Body of pancreas (tissue), 4 donors: ENCODE measurements at regions not wholly inside any gene's neighbourhood (a gene's known extent, or its start where the extent isn't known, plus 50 kb on each side); places are given as distances from the start of the nearest gene placed in this dataset.

Experiments
- ATAC-seq: fragments of 150-250 bp; one replicate; pipeline ENCODE4 v1.9.1; 2016
- DNase-seq, 4 donors: peaks; one replicate each; pipeline ENCODE4 v3.0.0-alpha.2; 2019
- H3K27ac ChIP-seq, 4 donors: fragments of 200-600 bp; sonication (generic); 1 replicate in 3 of 4; 2 replicates in 1 of 4; pipeline versions ENCODE4 v1.5.1 to v1.6.1; 2016 to 2019; ENCODE audit warnings: mild to moderate bottlenecking in 1 of 4, mixed read lengths in 1 of 4, moderate library complexity in 1 of 4
- H3K27me3 ChIP-seq, 2 donors: fragments of 200-600 bp; sonication (generic); one replicate each; pipeline ENCODE4 v1.6.0; 2016; ENCODE audit warnings: mild to moderate bottlenecking in 1 of 2
- H3K36me3 ChIP-seq, 2 donors: fragments of 200-600 bp; sonication (generic); replicated peaks in 1 of 2; 2 replicates each; pipeline ENCODE4 v1.5.1; 2016; ENCODE audit warnings: low read depth in 2 of 2; ENCODE audit not compliant: insufficient read depth in 1 of 2
- H3K4me1 ChIP-seq: fragments of 200-600 bp; sonication (generic); one replicate; pipeline ENCODE4 v1.6.0; 2016
- H3K4me3 ChIP-seq, 2 donors: fragments of 200-600 bp; sonication (generic); 1 replicate in 1 of 2; 2 replicates in 1 of 2; pipeline ENCODE4 v1.5.1; 2016 to 2019
- H3K9me3 ChIP-seq, 3 donors: fragments of 200-600 bp; sonication (generic); 1 replicate in 2 of 3; 2 replicates in 1 of 3; pipeline ENCODE4 v1.5.1; 2016
- POLR2A ChIP-seq, 3 donors: fragments of 450-650 bp; IDR thresholded peaks; one replicate each; pipeline ENCODE4 v1.6.1; 2016; ENCODE audit warnings: antibody characterized with exemption in 3 of 3, mild to moderate bottlenecking in 2 of 3
- WGBS, 2 donors: methylation state at CpG; one replicate each; pipeline ENCODE4 v1.1.5; 2017; 5-methylcytosine and 5-hydroxymethylcytosine counted together
- intact Hi-C: fragments of 100-400 bp; cut with DNase I; formaldehyde crosslinking; loops from one replicate; pipeline ENCODE4 v1.15.1; 2023
- TF ChIP-seq, protein P1 (sequence below), 7 experiments: fragments of 450-650 bp in 4 of 7; fragments of 200-600 bp in 3 of 7; sonication (generic) in 3 of 7; IDR thresholded peaks; one replicate each; pipeline ENCODE4 v1.5.1; 2016 to 2019; ENCODE audit warnings: antibody characterized with exemption in 7 of 7

DNA sequence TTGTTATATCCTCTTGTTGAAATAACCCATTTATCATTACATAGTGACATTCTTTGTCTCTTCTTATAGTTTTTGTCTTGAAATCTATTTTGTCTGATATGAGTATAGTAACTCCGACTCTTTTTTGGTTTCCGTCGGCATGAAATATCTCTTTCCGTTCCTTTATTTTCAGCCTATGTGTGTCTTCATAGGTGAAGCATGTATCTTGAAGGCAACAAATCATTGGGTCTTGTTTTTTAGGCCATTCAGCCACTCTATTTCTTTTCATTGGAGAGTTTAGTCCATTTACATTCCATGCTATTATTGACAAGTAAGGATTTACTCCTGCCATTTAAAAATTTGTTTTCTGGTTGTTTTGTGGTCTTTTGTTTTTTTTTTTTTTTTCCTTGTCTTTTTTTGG is 441.9 kb upstream of the KAZN start:
- whole genome bisulfite sequencing, 2 donors: 81 to 83% methylated on average over 4 of the region's 4 CpGs
- H3K27ac ChIP-seq: no peak overlapping the region
- no peak for TF ChIP-seq POLR2A (IDR thresholded peaks at IDR 0.05)
- TF ChIP-seq, protein P1, sequence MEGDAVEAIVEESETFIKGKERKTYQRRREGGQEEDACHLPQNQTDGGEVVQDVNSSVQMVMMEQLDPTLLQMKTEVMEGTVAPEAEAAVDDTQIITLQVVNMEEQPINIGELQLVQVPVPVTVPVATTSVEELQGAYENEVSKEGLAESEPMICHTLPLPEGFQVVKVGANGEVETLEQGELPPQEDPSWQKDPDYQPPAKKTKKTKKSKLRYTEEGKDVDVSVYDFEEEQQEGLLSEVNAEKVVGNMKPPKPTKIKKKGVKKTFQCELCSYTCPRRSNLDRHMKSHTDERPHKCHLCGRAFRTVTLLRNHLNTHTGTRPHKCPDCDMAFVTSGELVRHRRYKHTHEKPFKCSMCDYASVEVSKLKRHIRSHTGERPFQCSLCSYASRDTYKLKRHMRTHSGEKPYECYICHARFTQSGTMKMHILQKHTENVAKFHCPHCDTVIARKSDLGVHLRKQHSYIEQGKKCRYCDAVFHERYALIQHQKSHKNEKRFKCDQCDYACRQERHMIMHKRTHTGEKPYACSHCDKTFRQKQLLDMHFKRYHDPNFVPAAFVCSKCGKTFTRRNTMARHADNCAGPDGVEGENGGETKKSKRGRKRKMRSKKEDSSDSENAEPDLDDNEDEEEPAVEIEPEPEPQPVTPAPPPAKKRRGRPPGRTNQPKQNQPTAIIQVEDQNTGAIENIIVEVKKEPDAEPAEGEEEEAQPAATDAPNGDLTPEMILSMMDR (IDR thresholded peaks at IDR 0.05): no peak
- ATAC-seq (no peak), DNase-seq (no peak)
- intact Hi-C loops: no loop called here
- no peaks in the 10 kb centered on the region for H3K27me3 ChIP-seq
- H3K4me3 ChIP-seq: no peak overlapping the region
- H3K36me3 ChIP-seq: no peaks in the 10 kb centered on the region
- no peaks in the 10 kb centered on the region for H3K9me3 ChIP-seq
- H3K4me1 ChIP-seq: no peaks in the 10 kb centered on the region

DNA sequence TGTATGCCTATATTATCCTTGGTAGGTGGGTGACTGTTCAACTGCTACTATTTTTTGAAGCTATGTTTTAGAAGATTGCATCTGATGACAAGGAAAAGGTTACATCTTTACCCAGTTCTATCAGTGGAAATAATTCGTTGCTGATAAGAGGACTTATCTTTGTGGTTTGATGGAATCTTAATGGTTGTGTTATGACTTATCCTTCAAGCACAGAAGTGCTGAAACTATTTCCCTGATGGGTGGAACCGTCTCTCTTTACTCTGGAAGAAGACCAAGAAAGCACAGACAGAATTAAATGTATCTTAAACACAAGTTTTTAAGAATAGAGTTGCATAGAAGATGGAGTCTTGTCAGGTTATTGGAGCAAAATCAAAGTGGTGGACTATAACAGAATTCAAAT is 437.7 kb upstream of the KAZN start:
- no peak for ATAC-seq
- Histone ChIP-seq H3K27me3 (no peaks in the 10 kb centered on the region), H3K4me3 (no peak overlapping the region), H3K27ac (no peak overlapping the region), H3K36me3 (no peaks in the 10 kb centered on the region), H3K4me1 (no peaks in the 10 kb centered on the region), H3K9me3 (no peaks in the 10 kb centered on the region)
- intact Hi-C loops: no loop called here
- TF ChIP-seq POLR2A (IDR thresholded peaks at IDR 0.05): no peak
- TF ChIP-seq, protein P1 (IDR thresholded peaks at IDR 0.05): no peak
- 23 to 24% methylated on average over 2 of the region's 2 CpGs for WGBS, 2 donors
- DNase-seq: no peak

DNA sequence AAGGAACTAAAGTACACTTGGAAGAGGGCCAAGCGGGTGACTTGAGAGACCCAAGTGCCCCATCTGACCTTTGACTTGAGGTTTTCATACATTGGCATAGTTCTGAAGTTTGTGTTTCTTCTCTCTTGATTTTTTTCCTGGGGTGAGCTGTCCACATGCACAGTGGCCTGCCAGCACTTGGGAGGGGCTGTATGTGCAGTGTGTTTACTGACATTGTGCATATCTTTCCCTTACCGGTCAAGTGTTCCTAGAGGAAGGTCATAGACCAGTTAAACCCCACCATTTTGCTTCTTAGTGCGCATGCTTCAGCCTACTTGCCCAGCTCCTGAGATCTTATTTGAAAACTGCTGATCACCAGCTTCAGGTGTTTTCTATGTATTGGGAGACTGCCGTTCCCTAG is 435.2 kb upstream of the KAZN start:
- 70 to 79% methylated on average over 4 of the region's 4 CpGs for WGBS, 2 donors
- no peaks in the 10 kb centered on the region for H3K36me3 ChIP-seq
- intact Hi-C loops: no loop called here
- H3K9me3 ChIP-seq: no peaks in the 10 kb centered on the region
- TF ChIP-seq, protein P1 (IDR thresholded peaks at IDR 0.05): no peak
- no peak for TF ChIP-seq POLR2A (IDR thresholded peaks at IDR 0.05)
- H3K27me3 ChIP-seq: no peaks in the 10 kb centered on the region
- H3K4me1 ChIP-seq: no peaks in the 10 kb centered on the region
- H3K4me3 ChIP-seq: no peak overlapping the region
- H3K27ac ChIP-seq: no peak overlapping the region
- DNase-seq (no peak), ATAC-seq (no peak)

DNA sequence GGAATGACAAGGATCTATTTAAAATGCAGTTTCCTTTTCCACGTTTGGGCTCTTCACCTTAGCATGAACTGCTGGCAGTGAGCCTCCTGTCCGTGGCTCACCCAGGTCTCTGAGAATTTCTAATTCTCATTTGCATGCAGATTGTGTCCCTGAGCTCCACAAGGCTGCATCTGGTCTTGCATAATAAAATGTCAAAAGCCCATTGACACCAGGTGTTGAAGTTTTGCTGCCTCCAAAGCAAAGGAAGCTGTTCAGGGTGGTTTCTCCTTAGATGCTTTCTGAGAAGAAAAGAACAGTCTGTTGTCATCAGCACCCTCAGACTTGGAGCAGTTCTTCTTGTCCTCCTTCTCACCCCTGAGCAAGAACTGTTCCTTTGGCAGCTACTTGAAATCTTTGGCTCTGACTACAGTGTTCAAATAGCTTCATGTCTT is 433.1 kb upstream of the KAZN start:
- Histone ChIP-seq H3K27ac (no peak overlapping the region), H3K9me3 (no peaks in the 10 kb centered on the region), H3K27me3 (no peaks in the 10 kb centered on the region), H3K36me3 (no peaks in the 10 kb centered on the region), H3K4me1 (no peaks in the 10 kb centered on the region), H3K4me3 (no peak overlapping the region)
- ATAC-seq: no peak
- TF ChIP-seq POLR2A (IDR thresholded peaks at IDR 0.05): no peak
- WGBS, 2 donors: 20 to 29% methylated on average over 2 of the region's 2 CpGs
- DNase-seq: no peak
- intact Hi-C loops: no loop called here

DNA sequence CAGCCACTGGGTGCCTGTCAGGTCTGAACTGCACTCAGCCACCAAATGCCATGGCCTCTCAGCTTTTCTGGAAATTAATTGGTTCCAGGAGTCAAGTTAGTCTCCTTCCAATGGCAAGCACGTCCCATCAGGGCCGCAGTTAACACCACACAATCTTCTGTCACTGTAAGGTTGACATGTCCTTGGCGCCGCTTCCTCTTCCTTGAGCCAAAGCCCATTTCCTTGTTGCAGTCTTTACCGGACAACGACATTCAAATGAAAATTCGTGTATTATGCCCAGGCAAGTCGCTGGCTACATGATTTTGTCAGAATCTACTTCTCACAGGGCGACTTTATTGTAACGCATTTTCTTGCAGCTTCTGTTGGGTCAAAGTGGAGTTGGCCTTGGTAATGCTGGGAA is 430.6 kb upstream of the KAZN start:
- Histone ChIP-seq H3K36me3 (no peaks in the 10 kb centered on the region), H3K27ac (no peak overlapping the region), H3K4me1 (no peaks in the 10 kb centered on the region), H3K4me3 (no peak overlapping the region), H3K9me3 (peaks cover 0 to 5% (median 0%) of the 10 kb centered on the region in 3 donors), H3K27me3 (no peaks in the 10 kb centered on the region)
- 64 to 65% methylated on average over 10 of the region's 10 CpGs for WGBS, 2 donors
- TF ChIP-seq POLR2A (IDR thresholded peaks at IDR 0.05): no peak
- TF ChIP-seq, protein P1 (IDR thresholded peaks at IDR 0.05): no peak
- DNase-seq: peak in 1 of 4 donors; percentile 14
- ATAC-seq: no peak
- intact Hi-C loops: no loop called here
